ENCODE measurements at regions not wholly inside any gene's neighbourhood (a gene's known extent, or its start where the extent isn't known, plus 50 kb on each side); places are given as distances from the start of the nearest gene placed in this dataset.

GRCh38 chr9:93814077-93814956, 140.8 kb downstream of the BARX1 start:
- TF ChIP-seq CTCF (IDR thresholded peaks at IDR 0.05; ENCODE audit: borderline replicate concordance, extremely low read depth, low read length, poor library complexity, severe bottlenecking): no peak
- no peak for TF ChIP-seq EZH2 (IDR thresholded peaks at IDR 0.05; ENCODE audit: borderline replicate concordance, low read depth, low read length, severe bottlenecking)

All from DND-41 (cell line).